22Rv1 (cell line): ENCODE measurements at regions not wholly inside any gene's neighbourhood (a gene's known extent, or its start where the extent isn't known, plus 50 kb on each side); places are given as distances from the start of the nearest gene placed in this dataset.

Experiments used
- ZFX ChIP-seq: fragments of 450-650 bp; IDR thresholded peaks from 2 replicates; pipeline ENCODE4 v1.6.1; 2017; ENCODE audit warnings: antibody characterized with exemption, borderline replicate concordance
- TF ChIP-seq, protein P1 (sequence below): fragments of 450-650 bp; IDR thresholded peaks from 2 replicates; pipeline ENCODE4 v1.5.1; 2017; ENCODE audit warnings: mild to moderate bottlenecking

DNA sequence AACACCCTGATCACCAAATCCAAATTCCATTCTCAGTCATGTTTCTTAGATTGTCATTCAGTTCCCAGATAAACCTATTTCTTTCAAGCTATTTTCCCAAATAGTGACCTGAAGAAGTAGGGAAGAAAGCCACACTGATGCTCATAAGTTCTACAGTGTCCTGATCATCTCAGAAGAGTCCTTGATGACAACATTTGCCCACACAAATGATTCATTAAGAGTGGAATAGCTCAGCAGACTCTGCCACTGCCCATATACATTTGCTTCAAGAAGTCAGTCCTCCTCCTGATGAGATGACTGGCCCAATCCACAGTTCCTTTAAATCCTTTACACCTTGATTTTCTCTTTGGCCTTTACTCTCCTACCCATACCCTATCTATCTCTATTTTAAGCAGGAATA, 283.7 kb upstream of the NR4A3 start:
- TF ChIP-seq, protein P1, sequence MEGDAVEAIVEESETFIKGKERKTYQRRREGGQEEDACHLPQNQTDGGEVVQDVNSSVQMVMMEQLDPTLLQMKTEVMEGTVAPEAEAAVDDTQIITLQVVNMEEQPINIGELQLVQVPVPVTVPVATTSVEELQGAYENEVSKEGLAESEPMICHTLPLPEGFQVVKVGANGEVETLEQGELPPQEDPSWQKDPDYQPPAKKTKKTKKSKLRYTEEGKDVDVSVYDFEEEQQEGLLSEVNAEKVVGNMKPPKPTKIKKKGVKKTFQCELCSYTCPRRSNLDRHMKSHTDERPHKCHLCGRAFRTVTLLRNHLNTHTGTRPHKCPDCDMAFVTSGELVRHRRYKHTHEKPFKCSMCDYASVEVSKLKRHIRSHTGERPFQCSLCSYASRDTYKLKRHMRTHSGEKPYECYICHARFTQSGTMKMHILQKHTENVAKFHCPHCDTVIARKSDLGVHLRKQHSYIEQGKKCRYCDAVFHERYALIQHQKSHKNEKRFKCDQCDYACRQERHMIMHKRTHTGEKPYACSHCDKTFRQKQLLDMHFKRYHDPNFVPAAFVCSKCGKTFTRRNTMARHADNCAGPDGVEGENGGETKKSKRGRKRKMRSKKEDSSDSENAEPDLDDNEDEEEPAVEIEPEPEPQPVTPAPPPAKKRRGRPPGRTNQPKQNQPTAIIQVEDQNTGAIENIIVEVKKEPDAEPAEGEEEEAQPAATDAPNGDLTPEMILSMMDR: no peak
- no peak for TF ChIP-seq ZFX
